ENCODE measurements at regions not wholly inside any gene's neighbourhood (a gene's known extent, or its start where the extent isn't known, plus 50 kb on each side); places are given as distances from the start of the nearest gene placed in this dataset.
"Not testable (repeated sequence)": the region's sequence is repeated elsewhere in the genome, so short reads cannot be mapped to it uniquely, and the experiment has no call there.

- H3K4me2 ChIP-seq (ENCODE audit: low read length); H3K14ac ChIP-seq (ENCODE audit: low read length); H4K12ac ChIP-seq (ENCODE audit: low read depth, low read length); H4K91ac ChIP-seq (ENCODE audit: low read depth, low read length); DNase-seq; H3K36me3 ChIP-seq (ENCODE audit: control insufficient read depth in 1 of 2, insufficient read depth in 2 of 2, low read length in 2 of 2); H2AK5ac ChIP-seq (ENCODE audit: low read length); H3K18ac ChIP-seq (ENCODE audit: low read length); H3K4me1 ChIP-seq (ENCODE audit: control insufficient read depth in 1 of 2, insufficient read depth in 2 of 2, low read length in 2 of 2); H4K8ac ChIP-seq (ENCODE audit: low read depth, low read length); H3K23ac ChIP-seq (ENCODE audit: low read length); H3K79me1 ChIP-seq (ENCODE audit: low read length); H2BK12ac ChIP-seq (ENCODE audit: low read length); H3K4me3 ChIP-seq (ENCODE audit: low read depth, low read length); H2AFZ ChIP-seq (ENCODE audit: insufficient read depth, low read length, poor library complexity); H3K9ac ChIP-seq (ENCODE audit: low read length); H3K27me3 ChIP-seq (ENCODE audit: insufficient read depth, low read length); H3K9me3 ChIP-seq (ENCODE audit: insufficient read depth, low read depth, low read length); H3K4ac ChIP-seq (ENCODE audit: low read depth, low read length); H2BK5ac ChIP-seq (ENCODE audit: low read depth, low read length, poor library complexity); H3K27ac ChIP-seq (ENCODE audit: low read depth, low read length); H3K79me2 ChIP-seq (ENCODE audit: control insufficient read depth, insufficient read depth, low read length, poor library complexity); H2BK120ac ChIP-seq (ENCODE audit: insufficient read depth, low read length, poor library complexity): not testable (repeated sequence)
- no CpG with 5 or more reads among the region's 2 CpGs for WGBS (ENCODE audit: extremely low coverage, insufficient coverage, insufficient read length)
These were observed 364.8 kb upstream of the LRRC4C start for GRCh38 chr11:41824287-41824686.

GRCh38 chr11:41826085-41826484, 366.6 kb upstream of the LRRC4C start:
- H2AK5ac ChIP-seq (ENCODE audit: low read length) = no peak overlapping the region

GRCh38 chr11:41836431-41836830, 377.0 kb upstream of the LRRC4C start:
- no peak overlapping the region for H2BK120ac ChIP-seq (ENCODE audit: insufficient read depth, low read length, poor library complexity)
- no peak overlapping the region for H3K4me3 ChIP-seq (ENCODE audit: low read depth, low read length)
- H3K4me1 ChIP-seq (ENCODE audit: control insufficient read depth in 1 of 2, insufficient read depth in 2 of 2, low read length in 2 of 2) = no peaks in the 10 kb centered on the region
- no peak overlapping the region for H2AFZ ChIP-seq (ENCODE audit: insufficient read depth, low read length, poor library complexity)
- H2BK5ac ChIP-seq (ENCODE audit: low read depth, low read length, poor library complexity) = no peak overlapping the region
- no peaks in the 10 kb centered on the region for H3K79me1 ChIP-seq (ENCODE audit: low read length)
- no peak for DNase-seq
- no peak overlapping the region for H3K9ac ChIP-seq (ENCODE audit: low read length)
- no peak overlapping the region for H2BK12ac ChIP-seq (ENCODE audit: low read length)
- H4K91ac ChIP-seq (ENCODE audit: low read depth, low read length) = no peak overlapping the region
- no peak overlapping the region for H4K8ac ChIP-seq (ENCODE audit: low read depth, low read length)
- H3K18ac ChIP-seq (ENCODE audit: low read length) = no peak overlapping the region
- no peak overlapping the region for H3K23ac ChIP-seq (ENCODE audit: low read length)
- no peaks in the 10 kb centered on the region for H3K9me3 ChIP-seq (ENCODE audit: insufficient read depth, low read depth, low read length)
- no peak overlapping the region for H4K12ac ChIP-seq (ENCODE audit: low read depth, low read length)
- no peaks in the 10 kb centered on the region for H3K36me3 ChIP-seq (ENCODE audit: control insufficient read depth in 1 of 2, insufficient read depth in 2 of 2, low read length in 2 of 2)
- H3K79me2 ChIP-seq (ENCODE audit: control insufficient read depth, insufficient read depth, low read length, poor library complexity) = no peaks in the 10 kb centered on the region
- no peak overlapping the region for H3K4ac ChIP-seq (ENCODE audit: low read depth, low read length)
- no peaks in the 10 kb centered on the region for H3K27me3 ChIP-seq (ENCODE audit: insufficient read depth, low read length)
- H3K27ac ChIP-seq (ENCODE audit: low read depth, low read length) = no peak overlapping the region
- no CpG with 5 or more reads among the region's 2 CpGs for WGBS (ENCODE audit: extremely low coverage, insufficient coverage, insufficient read length)
- no peak overlapping the region for H2AK5ac ChIP-seq (ENCODE audit: low read length)
- no peak overlapping the region for H3K4me2 ChIP-seq (ENCODE audit: low read length)
- no peak overlapping the region for H3K14ac ChIP-seq (ENCODE audit: low read length)

More at GRCh38 chr11:41826085-41826484, 366.6 kb upstream of the LRRC4C start:
- no peak overlapping the region for H3K4me2 ChIP-seq (ENCODE audit: low read length)
- no peak overlapping the region for H2BK5ac ChIP-seq (ENCODE audit: low read depth, low read length, poor library complexity)
- H4K91ac ChIP-seq (ENCODE audit: low read depth, low read length) = no peak overlapping the region
- no peak overlapping the region for H4K8ac ChIP-seq (ENCODE audit: low read depth, low read length)
- H2BK120ac ChIP-seq (ENCODE audit: insufficient read depth, low read length, poor library complexity) = no peak overlapping the region
- H3K4ac ChIP-seq (ENCODE audit: low read depth, low read length) = no peak overlapping the region
- no peaks in the 10 kb centered on the region for H3K79me2 ChIP-seq (ENCODE audit: control insufficient read depth, insufficient read depth, low read length, poor library complexity)
- H3K18ac ChIP-seq (ENCODE audit: low read length) = no peak overlapping the region
- no peaks in the 10 kb centered on the region for H3K9me3 ChIP-seq (ENCODE audit: insufficient read depth, low read depth, low read length)
- H3K27me3 ChIP-seq (ENCODE audit: insufficient read depth, low read length) = no peaks in the 10 kb centered on the region
- H2BK12ac ChIP-seq (ENCODE audit: low read length) = no peak overlapping the region
- no CpG with 5 or more reads among the region's 6 CpGs for WGBS (ENCODE audit: extremely low coverage, insufficient coverage, insufficient read length)
- H3K4me1 ChIP-seq (ENCODE audit: control insufficient read depth in 1 of 2, insufficient read depth in 2 of 2, low read length in 2 of 2) = no peaks in the 10 kb centered on the region
- H3K4me3 ChIP-seq (ENCODE audit: low read depth, low read length) = no peak overlapping the region
- no peaks in the 10 kb centered on the region for H3K79me1 ChIP-seq (ENCODE audit: low read length)
- no peak overlapping the region for H3K9ac ChIP-seq (ENCODE audit: low read length)
- DNase-seq = no peak
- no peak overlapping the region for H3K27ac ChIP-seq (ENCODE audit: low read depth, low read length)
- H3K36me3 ChIP-seq (ENCODE audit: control insufficient read depth in 1 of 2, insufficient read depth in 2 of 2, low read length in 2 of 2) = no peaks in the 10 kb centered on the region
- no peak overlapping the region for H3K14ac ChIP-seq (ENCODE audit: low read length)
- H2AFZ ChIP-seq (ENCODE audit: insufficient read depth, low read length, poor library complexity) = no peak overlapping the region
- H4K12ac ChIP-seq (ENCODE audit: low read depth, low read length) = no peak overlapping the region
- no peak overlapping the region for H3K23ac ChIP-seq (ENCODE audit: low read length)

- H2BK5ac ChIP-seq (ENCODE audit: low read depth, low read length, poor library complexity) = no peak overlapping the region
- DNase-seq = no peak
- no peak overlapping the region for H3K4me2 ChIP-seq (ENCODE audit: low read length)
- H3K79me2 ChIP-seq (ENCODE audit: control insufficient read depth, insufficient read depth, low read length, poor library complexity) = no peaks in the 10 kb centered on the region
- no peak overlapping the region for H3K4me3 ChIP-seq (ENCODE audit: low read depth, low read length)
- no peak overlapping the region for H2BK120ac ChIP-seq (ENCODE audit: insufficient read depth, low read length, poor library complexity)
- no peak overlapping the region for H3K23ac ChIP-seq (ENCODE audit: low read length)
- H2AFZ ChIP-seq (ENCODE audit: insufficient read depth, low read length, poor library complexity) = no peak overlapping the region
- no peak overlapping the region for H3K18ac ChIP-seq (ENCODE audit: low read length)
- H2BK12ac ChIP-seq (ENCODE audit: low read length) = no peak overlapping the region
- H3K79me1 ChIP-seq (ENCODE audit: low read length) = no peaks in the 10 kb centered on the region
- no peaks in the 10 kb centered on the region for H3K27me3 ChIP-seq (ENCODE audit: insufficient read depth, low read length)
- H3K14ac ChIP-seq (ENCODE audit: low read length) = no peak overlapping the region
- H3K27ac ChIP-seq (ENCODE audit: low read depth, low read length) = no peak overlapping the region
- H3K36me3 ChIP-seq (ENCODE audit: control insufficient read depth in 1 of 2, insufficient read depth in 2 of 2, low read length in 2 of 2) = no peaks in the 10 kb centered on the region
- no peak overlapping the region for H4K91ac ChIP-seq (ENCODE audit: low read depth, low read length)
- WGBS (ENCODE audit: extremely low coverage, insufficient coverage, insufficient read length) = no CpG with 5 or more reads among the region's 8 CpGs
- H4K12ac ChIP-seq (ENCODE audit: low read depth, low read length) = no peak overlapping the region
- no peak overlapping the region for H3K4ac ChIP-seq (ENCODE audit: low read depth, low read length)
- no peak overlapping the region for H2AK5ac ChIP-seq (ENCODE audit: low read length)
- H3K4me1 ChIP-seq (ENCODE audit: control insufficient read depth in 1 of 2, insufficient read depth in 2 of 2, low read length in 2 of 2) = no peaks in the 10 kb centered on the region
- H4K8ac ChIP-seq (ENCODE audit: low read depth, low read length) = no peak overlapping the region
- no peak overlapping the region for H3K9ac ChIP-seq (ENCODE audit: low read length)
- H3K9me3 ChIP-seq (ENCODE audit: insufficient read depth, low read depth, low read length) = peaks cover 4% of the 10 kb centered on the region
These were observed 383.2 kb upstream of the LRRC4C start for GRCh38 chr11:41842673-41843072.
